ENCODE measurements at regions not wholly inside any gene's neighbourhood (a gene's known extent, or its start where the extent isn't known, plus 50 kb on each side); places are given as distances from the start of the nearest gene placed in this dataset.
"Not testable (repeated sequence)": the region's sequence is repeated elsewhere in the genome, so short reads cannot be mapped to it uniquely, and the experiment has no call there.

DNA sequence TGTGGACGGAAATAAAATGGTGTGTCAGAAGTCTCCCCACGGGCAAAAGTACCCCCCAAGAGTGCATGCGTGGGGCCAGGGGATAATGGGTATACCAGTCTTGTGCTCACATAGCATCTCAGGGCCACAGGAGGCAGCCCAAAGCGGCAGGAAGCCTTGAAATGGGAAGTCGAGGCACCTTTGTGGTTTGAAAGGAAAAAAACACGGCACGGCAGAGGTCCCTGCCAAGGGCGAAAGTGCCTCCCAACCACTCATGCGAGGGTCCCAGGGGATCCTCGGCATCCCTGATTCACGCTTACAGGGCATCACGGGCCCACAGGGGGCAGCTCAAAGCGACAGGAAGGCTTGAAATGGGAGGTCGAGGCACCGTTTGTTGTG is 583.2 kb downstream of the ALG10 start:
- Mint-ChIP-seq H3K36me3 (ENCODE audit: insufficient read depth) (peaks cover 11% of the 10 kb centered on the region), H3K4me3 (ENCODE audit: low read depth) (no peak overlapping the region), H3K27ac (no peak overlapping the region), H3K4me1 (ENCODE audit: low read depth) (no peaks in the 10 kb centered on the region), H3K9me3 (ENCODE audit: low read depth) (peaks cover 60% of the 10 kb centered on the region), H3K27me3 (no peaks in the 10 kb centered on the region)
- no peak for TF ChIP-seq CTCF (IDR thresholded peaks at IDR 0.05; ENCODE audit: unreplicated experiment)
- DNase-seq (ENCODE audit: low spot score, unreplicated experiment) = peak; percentile 7

GRCh38 chr12:34605955-34606748 is 583.9 kb downstream of the ALG10 start:
- Mint-ChIP-seq H3K4me3 (ENCODE audit: low read depth) (no peak overlapping the region), H3K4me1 (ENCODE audit: low read depth) (no peaks in the 10 kb centered on the region), H3K27me3 (no peaks in the 10 kb centered on the region), H3K36me3 (ENCODE audit: insufficient read depth) (peaks cover 11% of the 10 kb centered on the region), H3K9me3 (ENCODE audit: low read depth) (peaks cover 56% of the 10 kb centered on the region), H3K27ac (no peak overlapping the region)
- no peak for TF ChIP-seq CTCF (IDR thresholded peaks at IDR 0.05; ENCODE audit: unreplicated experiment)
- peak; percentile 8 for DNase-seq (ENCODE audit: low spot score, unreplicated experiment)

- no peak overlapping the region for H3K4me3 Mint-ChIP-seq (ENCODE audit: low read depth)
- no peak for TF ChIP-seq CTCF (IDR thresholded peaks at IDR 0.05; ENCODE audit: unreplicated experiment)
- no peak overlapping the region for H3K27ac Mint-ChIP-seq
- peaks cover 57% of the 10 kb centered on the region for H3K9me3 Mint-ChIP-seq (ENCODE audit: low read depth)
- H3K36me3 Mint-ChIP-seq (ENCODE audit: insufficient read depth) = peaks cover 9% of the 10 kb centered on the region
- DNase-seq (ENCODE audit: low spot score, unreplicated experiment) = peak; percentile 10
- no peaks in the 10 kb centered on the region for H3K27me3 Mint-ChIP-seq
- no peaks in the 10 kb centered on the region for H3K4me1 Mint-ChIP-seq (ENCODE audit: low read depth)
These were observed 584.6 kb downstream of the ALG10 start for GRCh38 chr12:34606749-34607519.

DNA sequence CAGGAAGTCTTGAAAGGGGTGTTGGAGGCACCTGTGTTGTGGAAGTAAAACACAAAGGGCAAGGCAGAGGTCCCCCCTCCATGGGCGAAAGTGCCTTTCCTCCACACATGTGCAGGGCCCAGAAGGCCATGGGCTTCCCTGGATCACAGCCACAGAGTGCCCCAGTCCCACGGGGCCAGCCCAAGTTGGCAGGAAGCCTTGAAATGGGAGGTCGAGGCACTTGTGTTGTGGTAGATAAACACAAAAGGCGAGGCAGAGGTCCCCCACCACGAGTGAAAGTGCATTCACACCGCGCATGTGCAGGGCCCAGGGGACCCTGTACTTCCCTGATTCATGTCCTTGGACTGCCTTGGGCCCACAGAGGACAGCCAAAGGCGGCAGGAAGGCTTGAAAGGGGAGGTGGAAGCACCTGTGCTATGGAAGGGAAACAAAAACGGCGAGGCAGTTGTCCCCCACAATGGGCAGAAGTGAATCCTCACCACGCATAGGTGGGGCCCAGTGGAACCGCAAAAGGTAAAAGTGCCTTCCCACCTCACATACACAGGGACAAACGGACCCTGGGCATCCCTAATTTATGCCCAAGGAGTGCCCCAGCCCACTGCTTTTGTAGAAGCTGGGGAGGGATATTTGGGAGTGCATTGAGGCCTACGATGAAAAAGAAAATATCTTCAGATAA is 585.4 kb downstream of the ALG10 start:
- TF ChIP-seq CTCF (IDR thresholded peaks at IDR 0.05; ENCODE audit: unreplicated experiment) = no peak
- Mint-ChIP-seq H3K4me1 (ENCODE audit: low read depth) (no peaks in the 10 kb centered on the region), H3K9me3 (ENCODE audit: low read depth) (peaks cover 60% of the 10 kb centered on the region), H3K4me3 (ENCODE audit: low read depth) (no peak overlapping the region), H3K27ac (no peak overlapping the region), H3K36me3 (ENCODE audit: insufficient read depth) (peaks cover 9% of the 10 kb centered on the region), H3K27me3 (no peaks in the 10 kb centered on the region)
- DNase-seq (ENCODE audit: low spot score, unreplicated experiment) = no peak

DNA sequence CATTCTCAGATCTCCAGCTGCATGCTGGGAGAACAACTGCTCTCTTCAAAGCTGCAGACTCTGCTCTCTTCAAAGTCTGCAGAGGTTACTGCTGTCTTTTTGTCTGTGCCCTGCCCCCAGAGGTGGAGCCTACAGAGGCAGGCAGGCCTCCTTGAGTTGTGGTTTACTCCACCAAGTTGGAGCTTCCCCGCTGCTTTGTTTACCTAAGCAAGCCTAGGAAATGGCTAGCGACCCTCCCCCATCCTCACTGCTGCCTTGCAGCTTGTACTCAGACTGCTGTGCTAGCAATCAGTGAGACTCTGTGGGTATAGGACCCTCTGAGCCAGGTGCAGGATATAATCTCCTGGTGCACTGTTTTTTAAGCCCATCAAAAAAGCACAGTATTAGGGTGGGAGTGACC is 591.7 kb downstream of the ALG10 start:
- not testable (repeated sequence) for H3K4me3 Mint-ChIP-seq (ENCODE audit: low read depth)

More for the DNA sequence above, 591.7 kb downstream of the ALG10 start:
- not testable (repeated sequence) for DNase-seq (ENCODE audit: low spot score, unreplicated experiment); H3K27me3 Mint-ChIP-seq; H3K36me3 Mint-ChIP-seq (ENCODE audit: insufficient read depth); H3K27ac Mint-ChIP-seq; H3K4me1 Mint-ChIP-seq (ENCODE audit: low read depth)
- peaks cover 86% of the 10 kb centered on the region for H3K9me3 Mint-ChIP-seq (ENCODE audit: low read depth)

All from progenitor cell of endocrine pancreas (in vitro differentiated cells).